ENCODE measurements at regions not wholly inside any gene's neighbourhood (a gene's known extent, or its start where the extent isn't known, plus 50 kb on each side); places are given as distances from the start of the nearest gene placed in this dataset.

DNA sequence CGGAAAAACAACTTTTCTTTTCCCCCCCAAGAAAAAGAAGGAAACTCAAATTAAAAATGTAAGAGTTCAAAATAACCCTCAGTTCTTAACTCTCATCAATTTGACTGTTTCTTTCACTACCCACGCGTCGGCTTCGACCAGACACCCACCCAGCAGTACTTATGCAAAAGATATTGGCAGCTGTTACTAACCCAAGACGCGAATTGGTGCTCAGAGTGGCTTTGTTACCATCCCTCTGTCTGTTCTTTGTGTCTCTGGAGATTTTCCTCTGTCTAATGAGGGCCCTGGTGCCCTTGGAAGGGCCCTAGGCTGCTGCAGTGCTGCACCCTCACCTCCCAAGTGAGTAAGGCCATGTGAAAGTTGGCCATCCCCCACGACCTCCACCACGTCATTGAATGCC lies 180.5 kb upstream of the NECTIN1 start:
- peaks cover 2% of the 10 kb centered on the region for H3K4me1 ChIP-seq
- H3K27ac ChIP-seq: no peak overlapping the region

DNA sequence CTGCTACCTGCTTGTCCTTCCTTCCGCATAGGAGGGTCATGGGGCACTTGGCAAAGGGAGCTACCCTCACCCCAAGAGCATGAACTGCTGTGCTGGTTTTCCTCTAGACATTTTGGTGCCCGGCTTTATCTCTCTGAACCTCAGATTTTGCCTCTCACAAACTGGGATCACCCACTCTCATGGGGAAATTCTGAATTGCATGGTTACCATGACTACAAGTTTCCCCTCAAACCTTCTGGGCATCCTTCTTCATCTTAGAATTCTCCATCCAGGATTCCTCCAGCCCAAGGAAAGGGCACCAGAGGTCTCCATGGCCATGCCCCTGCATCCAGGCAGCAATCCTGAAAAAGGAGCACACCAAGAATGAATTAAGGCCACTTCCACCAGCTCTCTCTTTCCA lies 180.1 kb upstream of the NECTIN1 start:
- Histone ChIP-seq H3K27ac (no peak overlapping the region), H3K4me1 (peaks cover 3% of the 10 kb centered on the region), H3K27me3 (no peaks in the 10 kb centered on the region), H3K4me3 (no peak overlapping the region), H3K36me3 (no peaks in the 10 kb centered on the region), H3K9me3 (no peaks in the 10 kb centered on the region), H3K9ac (ENCODE audit: low read depth in 2 of 2, low read length in 2 of 2) (peak overlapping the region in 1 of 2 donors; percentile 54)
- TF ChIP-seq, protein P1, sequence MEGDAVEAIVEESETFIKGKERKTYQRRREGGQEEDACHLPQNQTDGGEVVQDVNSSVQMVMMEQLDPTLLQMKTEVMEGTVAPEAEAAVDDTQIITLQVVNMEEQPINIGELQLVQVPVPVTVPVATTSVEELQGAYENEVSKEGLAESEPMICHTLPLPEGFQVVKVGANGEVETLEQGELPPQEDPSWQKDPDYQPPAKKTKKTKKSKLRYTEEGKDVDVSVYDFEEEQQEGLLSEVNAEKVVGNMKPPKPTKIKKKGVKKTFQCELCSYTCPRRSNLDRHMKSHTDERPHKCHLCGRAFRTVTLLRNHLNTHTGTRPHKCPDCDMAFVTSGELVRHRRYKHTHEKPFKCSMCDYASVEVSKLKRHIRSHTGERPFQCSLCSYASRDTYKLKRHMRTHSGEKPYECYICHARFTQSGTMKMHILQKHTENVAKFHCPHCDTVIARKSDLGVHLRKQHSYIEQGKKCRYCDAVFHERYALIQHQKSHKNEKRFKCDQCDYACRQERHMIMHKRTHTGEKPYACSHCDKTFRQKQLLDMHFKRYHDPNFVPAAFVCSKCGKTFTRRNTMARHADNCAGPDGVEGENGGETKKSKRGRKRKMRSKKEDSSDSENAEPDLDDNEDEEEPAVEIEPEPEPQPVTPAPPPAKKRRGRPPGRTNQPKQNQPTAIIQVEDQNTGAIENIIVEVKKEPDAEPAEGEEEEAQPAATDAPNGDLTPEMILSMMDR (IDR thresholded peaks at IDR 0.05): no peak
- DNase-seq: no peak
- intact Hi-C loops (cut with DNase I): no loop called here

More for the DNA sequence above, 180.5 kb upstream of the NECTIN1 start:
- intact Hi-C loops (cut with DNase I): no loop called here
- DNase-seq: no peak
- no peaks in the 10 kb centered on the region for H3K9me3 ChIP-seq
- TF ChIP-seq, protein P1 (IDR thresholded peaks at IDR 0.05): no peak
- H3K9ac ChIP-seq (ENCODE audit: low read depth in 2 of 2, low read length in 2 of 2): no peak overlapping the region
- no peaks in the 10 kb centered on the region for H3K27me3 ChIP-seq
- no peaks in the 10 kb centered on the region for H3K36me3 ChIP-seq
- no peak overlapping the region for H3K4me3 ChIP-seq

DNA sequence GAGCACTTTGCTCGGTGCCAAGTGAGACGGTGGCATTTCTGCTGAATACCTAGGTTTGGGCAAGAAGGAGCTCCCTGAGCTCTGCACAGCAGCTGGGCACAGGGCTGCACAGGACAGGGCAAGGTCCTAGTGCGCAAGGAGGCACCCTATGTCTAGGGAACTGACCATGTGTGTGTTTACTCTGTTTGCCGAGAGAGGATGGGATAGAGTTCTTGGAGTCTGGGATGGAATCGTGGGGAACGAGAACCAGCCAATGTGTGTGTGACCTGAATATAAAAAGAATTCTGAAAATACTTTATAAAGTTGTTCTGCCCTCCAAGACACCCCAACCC lies 179.5 kb upstream of the NECTIN1 start:
- DNase-seq: peak; percentile 47
- Histone ChIP-seq H3K27ac (peak overlapping the region; percentile 86), H3K27me3 (no peaks in the 10 kb centered on the region), H3K9ac (ENCODE audit: low read depth in 2 of 2, low read length in 2 of 2) (peak overlapping the region in 1 of 2 donors; percentile 54), H3K9me3 (no peaks in the 10 kb centered on the region), H3K36me3 (no peaks in the 10 kb centered on the region), H3K4me1 (peaks cover 7% of the 10 kb centered on the region), H3K4me3 (no peak overlapping the region)
- intact Hi-C loops (cut with DNase I): no loop called here
- TF ChIP-seq, protein P1 (IDR thresholded peaks at IDR 0.05): no peak

DNA sequence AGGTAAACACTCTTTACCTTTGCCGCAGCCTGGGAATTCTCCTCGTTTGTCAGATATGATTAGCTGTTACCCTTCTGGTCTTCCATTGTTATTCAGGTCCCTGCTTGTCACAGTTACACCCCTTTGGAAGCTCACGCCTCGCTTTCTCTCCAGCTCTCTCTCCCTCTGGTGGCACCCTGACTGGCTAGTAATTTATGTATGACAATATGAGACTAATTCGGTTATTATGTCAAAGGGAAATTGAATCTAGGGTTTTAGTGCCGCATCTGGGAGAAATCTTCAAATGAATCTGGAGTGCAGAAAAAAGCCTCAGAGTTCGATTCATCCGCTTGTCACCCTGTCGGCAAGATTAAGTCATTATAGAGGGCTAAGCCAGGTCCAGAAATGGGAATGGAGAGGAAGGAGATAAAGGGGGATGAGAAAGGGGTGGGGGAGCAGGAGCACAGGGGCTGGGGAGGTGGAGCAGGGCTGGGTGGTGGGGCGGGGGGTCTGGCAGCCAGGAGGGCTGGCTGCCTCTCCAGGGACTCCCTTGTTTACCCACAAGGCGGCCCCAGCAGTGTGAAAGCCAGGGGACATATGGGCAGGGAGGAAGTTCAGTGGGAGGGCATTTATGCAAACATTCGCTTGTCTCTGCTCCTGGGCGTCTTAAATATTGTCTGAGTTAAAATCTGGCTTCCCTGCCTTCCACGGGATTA lies 179.0 kb upstream of the NECTIN1 start:
- TF ChIP-seq, protein P1 (IDR thresholded peaks at IDR 0.05): no peak
- peak overlapping the region; percentile 86 for H3K27ac ChIP-seq
- intact Hi-C loops (cut with DNase I): no loop called here
- H3K9me3 ChIP-seq: no peaks in the 10 kb centered on the region
- DNase-seq: peak; percentile 49
- H3K27me3 ChIP-seq: no peaks in the 10 kb centered on the region
- H3K36me3 ChIP-seq: no peaks in the 10 kb centered on the region
- peak overlapping the region in 1 of 2 donors; percentile 86 for H3K9ac ChIP-seq (ENCODE audit: low read depth in 2 of 2, low read length in 2 of 2)
- peaks cover 10% of the 10 kb centered on the region for H3K4me1 ChIP-seq
- peak overlapping the region; percentile 6 for H3K4me3 ChIP-seq

DNA sequence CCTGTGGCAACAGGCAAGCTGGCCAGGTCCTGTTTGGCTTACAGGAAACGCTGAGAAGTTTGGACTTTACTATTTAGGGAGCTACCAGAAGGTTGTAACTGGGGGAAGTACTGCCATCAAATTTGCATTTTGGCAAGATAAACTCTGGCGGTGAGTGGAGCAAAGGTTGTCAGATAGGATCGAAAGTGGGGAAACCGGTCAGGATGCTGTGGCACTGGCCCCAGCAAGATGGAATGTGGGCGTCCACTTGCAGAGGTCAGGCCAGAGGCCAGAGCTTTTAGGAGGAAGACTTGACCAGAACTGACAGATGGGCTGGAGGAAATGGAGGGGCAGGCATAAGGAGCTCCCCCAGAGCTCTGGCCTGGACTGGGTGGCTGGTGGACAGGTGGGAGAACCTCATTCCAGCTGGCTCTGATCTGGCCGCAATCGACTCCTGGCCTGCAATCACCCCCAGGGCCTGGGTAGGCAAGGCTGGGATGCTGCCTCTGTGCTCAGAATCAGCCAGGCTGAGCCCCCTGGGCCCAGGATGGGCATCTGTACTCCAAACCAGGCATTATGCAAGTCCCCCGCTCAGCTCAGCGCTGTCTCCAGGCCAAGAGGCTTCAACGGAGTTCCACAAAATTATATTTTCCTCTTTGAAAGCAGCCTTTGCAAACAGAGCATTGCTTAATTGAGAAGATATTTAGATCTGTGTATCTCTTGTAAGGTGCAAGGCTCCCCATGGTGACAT lies 178.3 kb upstream of the NECTIN1 start:
- TF ChIP-seq, protein P1 (IDR thresholded peaks at IDR 0.05): no peak
- peak overlapping the region; percentile 57 to 86 for H3K9ac ChIP-seq (ENCODE audit: low read depth in 2 of 2, low read length in 2 of 2)
- peaks cover 11% of the 10 kb centered on the region for H3K4me1 ChIP-seq
- no peaks in the 10 kb centered on the region for H3K9me3 ChIP-seq
- no peaks in the 10 kb centered on the region for H3K27me3 ChIP-seq
- no peaks in the 10 kb centered on the region for H3K36me3 ChIP-seq
- DNase-seq: peak; percentile 90
- H3K27ac ChIP-seq: peak overlapping the region; percentile 86
- intact Hi-C loops (cut with DNase I): no loop called here
- peak overlapping the region; percentile 6 for H3K4me3 ChIP-seq
